Astrocyte of the cerebellum (primary cell): ENCODE measurements at regions not wholly inside any gene's neighbourhood (a gene's known extent, or its start where the extent isn't known, plus 50 kb on each side); places are given as distances from the start of the nearest gene placed in this dataset.

Experiments
- DNase-seq: peaks from one replicate; pipeline ENCODE4 v3.0.0-alpha.2; 2011; ENCODE audit warnings: low read depth
- H3K4me3 ChIP-seq: 2 replicates; pipeline ENCODE4 v1.5.1; 2011; ENCODE audit warnings: mild to moderate bottlenecking, low read depth, low read length, moderate library complexity
- in situ Hi-C: cut with HindIII; loops from 2 replicates; pipeline ENCODE4 v1.10.0; 2017; ENCODE audit warnings: low sequenced_read_pairs
- TF ChIP-seq, protein P1 (sequence below): IDR thresholded peaks from 2 replicates; pipeline ENCODE4 v1.5.1; 2012; ENCODE audit warnings: low read length, low read depth, moderate library complexity, mild to moderate bottlenecking; ENCODE audit errors: missing control alignments

DNA sequence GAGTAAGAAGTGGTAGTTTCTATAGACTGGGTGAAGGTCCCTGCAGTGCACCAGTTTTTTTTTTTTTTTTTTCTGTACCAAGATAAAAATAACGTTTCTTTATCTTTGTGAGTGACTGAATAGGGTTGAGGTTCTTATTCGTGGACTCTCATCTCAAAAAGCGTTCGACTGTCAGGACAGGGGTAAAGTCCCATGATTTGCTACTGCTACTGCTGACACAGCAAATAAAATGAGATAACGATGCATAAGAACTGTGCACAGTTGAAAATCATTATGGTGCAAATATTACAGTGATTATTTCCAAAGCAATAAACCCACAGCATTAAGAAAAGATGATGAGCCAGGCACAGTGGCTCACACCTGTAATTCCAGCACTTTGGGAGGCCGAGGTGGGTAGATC lies 482.0 kb upstream of the CHST9 start:
- no peak for DNase-seq
- TF ChIP-seq, protein P1, sequence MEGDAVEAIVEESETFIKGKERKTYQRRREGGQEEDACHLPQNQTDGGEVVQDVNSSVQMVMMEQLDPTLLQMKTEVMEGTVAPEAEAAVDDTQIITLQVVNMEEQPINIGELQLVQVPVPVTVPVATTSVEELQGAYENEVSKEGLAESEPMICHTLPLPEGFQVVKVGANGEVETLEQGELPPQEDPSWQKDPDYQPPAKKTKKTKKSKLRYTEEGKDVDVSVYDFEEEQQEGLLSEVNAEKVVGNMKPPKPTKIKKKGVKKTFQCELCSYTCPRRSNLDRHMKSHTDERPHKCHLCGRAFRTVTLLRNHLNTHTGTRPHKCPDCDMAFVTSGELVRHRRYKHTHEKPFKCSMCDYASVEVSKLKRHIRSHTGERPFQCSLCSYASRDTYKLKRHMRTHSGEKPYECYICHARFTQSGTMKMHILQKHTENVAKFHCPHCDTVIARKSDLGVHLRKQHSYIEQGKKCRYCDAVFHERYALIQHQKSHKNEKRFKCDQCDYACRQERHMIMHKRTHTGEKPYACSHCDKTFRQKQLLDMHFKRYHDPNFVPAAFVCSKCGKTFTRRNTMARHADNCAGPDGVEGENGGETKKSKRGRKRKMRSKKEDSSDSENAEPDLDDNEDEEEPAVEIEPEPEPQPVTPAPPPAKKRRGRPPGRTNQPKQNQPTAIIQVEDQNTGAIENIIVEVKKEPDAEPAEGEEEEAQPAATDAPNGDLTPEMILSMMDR, result no peak
- in situ Hi-C loops, result no loop called here
- no peak overlapping the region for H3K4me3 ChIP-seq

DNA sequence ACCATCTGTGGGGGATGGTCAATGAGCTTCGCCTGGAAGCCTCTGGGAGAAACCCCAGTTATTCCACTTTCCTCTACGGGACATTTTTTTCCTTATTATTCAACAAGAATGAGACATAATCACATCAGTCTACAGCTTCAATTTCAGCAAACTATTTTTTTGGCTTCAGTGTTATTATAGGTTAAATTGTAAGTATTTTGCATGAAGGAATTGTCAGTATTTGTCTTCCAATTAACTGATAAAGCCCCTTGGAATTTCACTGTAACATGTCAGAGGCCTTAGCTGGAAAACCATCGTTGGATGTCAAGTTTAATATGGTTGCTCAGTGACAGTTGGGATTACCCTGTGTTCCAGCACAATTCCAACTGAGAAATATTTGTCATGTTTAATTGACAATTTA lies 480.9 kb upstream of the CHST9 start:
- TF ChIP-seq, protein P1, result no peak
- no peak overlapping the region for H3K4me3 ChIP-seq
- no peak for DNase-seq
- in situ Hi-C loops, result no loop called here

DNA sequence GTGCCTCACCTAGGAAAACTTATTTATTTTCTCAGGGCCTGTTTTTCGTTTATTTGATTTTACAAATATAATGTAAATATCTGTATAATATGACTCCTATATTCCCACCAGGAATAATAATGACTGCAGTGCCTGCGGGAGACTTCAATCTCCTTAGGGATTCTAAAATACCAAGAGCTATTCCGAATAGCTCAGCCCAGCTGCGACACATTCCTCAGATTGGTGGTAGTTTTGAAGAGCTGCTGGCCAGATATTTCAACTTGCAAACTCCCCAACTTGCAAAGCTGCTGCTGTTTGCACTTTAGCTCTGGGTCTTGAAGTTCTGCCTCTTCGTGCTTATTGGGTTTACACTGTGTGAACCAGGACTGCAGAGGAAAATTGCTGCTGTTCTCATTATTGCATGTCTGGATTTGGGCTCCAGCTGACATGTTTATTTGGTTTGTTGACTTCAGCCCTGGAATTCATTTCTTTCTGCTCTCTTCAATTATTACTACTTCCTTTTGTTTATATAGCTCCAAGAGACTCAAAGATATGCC lies 480.2 kb upstream of the CHST9 start:
- no peak for DNase-seq
- in situ Hi-C loops, result no loop called here
- H3K4me3 ChIP-seq, result no peak overlapping the region
- TF ChIP-seq, protein P1, result no peak

DNA sequence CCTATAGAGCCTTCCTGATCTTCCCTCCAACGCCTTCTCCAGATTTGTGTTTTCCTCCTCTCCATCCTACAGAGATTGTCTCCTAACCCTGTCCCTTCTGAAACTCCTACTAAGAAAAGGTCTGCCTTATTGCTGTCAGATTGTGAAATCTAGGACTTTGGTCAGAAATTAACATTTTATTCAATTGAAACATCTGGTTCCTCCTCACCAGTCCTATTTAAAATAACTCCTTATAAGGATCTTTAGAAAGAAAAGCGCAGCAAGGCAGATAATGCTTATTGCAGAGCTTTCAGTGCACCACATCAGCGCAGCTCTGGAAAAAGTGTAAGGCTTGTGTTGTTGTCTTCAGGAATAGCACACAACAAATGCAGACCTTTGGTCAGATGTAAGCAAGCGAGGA lies 477.8 kb upstream of the CHST9 start:
- TF ChIP-seq, protein P1, result no peak
- no peak for DNase-seq
- in situ Hi-C loops, result no loop called here
- no peak overlapping the region for H3K4me3 ChIP-seq

DNA sequence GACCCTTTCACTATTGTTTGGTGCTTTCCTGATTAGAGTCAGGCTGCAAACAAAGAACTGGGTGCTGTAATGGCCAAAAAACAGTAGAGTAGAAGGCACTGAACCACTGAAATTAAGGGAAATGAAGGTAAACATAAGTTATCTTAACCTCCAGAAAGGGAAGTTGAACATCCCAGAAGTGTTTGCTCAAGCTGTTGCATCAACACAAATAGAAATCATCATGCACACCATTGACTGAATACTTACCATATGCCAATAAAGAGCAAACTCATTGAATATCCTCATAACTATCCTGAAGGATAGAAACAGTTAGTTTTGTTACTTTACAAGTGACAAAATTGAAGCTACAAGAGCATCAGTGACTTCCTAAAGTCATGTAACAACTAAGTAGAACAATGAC lies 477.4 kb upstream of the CHST9 start:
- TF ChIP-seq, protein P1, result no peak
- H3K4me3 ChIP-seq, result no peak overlapping the region
- DNase-seq, result no peak
- in situ Hi-C loops, result no loop called here

DNA sequence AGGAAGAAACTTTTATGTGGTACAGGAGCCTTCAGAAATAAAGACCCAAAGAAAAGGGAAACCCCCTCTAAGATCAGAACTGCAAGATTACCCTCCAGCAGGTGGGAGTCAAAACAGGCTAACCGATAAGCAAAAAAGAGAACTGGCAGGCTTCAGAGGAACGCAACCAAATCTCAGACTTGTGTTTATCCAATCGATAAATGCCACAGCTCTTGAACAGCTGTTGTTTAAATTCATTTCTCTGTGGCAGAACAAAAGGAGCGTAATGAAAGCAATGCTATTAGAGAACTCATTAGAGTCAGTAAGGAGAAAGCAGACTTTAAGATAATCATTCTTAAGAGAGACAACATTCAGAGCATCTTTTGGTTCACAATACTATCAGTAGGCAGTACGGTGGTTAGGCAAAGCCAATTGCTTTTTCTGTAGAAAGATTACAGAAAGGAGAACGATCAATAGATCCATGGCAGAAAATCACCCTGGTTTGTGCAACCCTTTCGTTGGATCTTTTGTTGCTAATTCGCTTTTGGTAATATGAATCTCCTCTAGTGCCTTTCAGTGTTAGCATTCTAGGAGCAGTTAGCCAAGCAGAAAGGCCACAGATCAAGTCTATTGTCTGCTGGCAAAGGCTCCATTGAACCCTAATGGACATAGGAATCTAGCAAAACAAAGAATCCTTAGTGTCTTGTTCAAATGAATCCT lies 476.4 kb upstream of the CHST9 start:
- TF ChIP-seq, protein P1, result no peak
- H3K4me3 ChIP-seq, result no peak overlapping the region
- DNase-seq, result no peak
- in situ Hi-C loops, result no loop called here
